ENCODE measurements at regions not wholly inside any gene's neighbourhood (a gene's known extent, or its start where the extent isn't known, plus 50 kb on each side); places are given as distances from the start of the nearest gene placed in this dataset.
"Not testable (repeated sequence)": the region's sequence is repeated elsewhere in the genome, so short reads cannot be mapped to it uniquely, and the experiment has no call there.

- no peak for DNase-seq
Observed at GRCh38 chr1:239098400-239099037, 287.8 kb upstream of the CHRM3 start.

- DNase-seq: no peak
Observed at GRCh38 chr1:239091537-239091936, 294.8 kb upstream of the CHRM3 start.

DNA sequence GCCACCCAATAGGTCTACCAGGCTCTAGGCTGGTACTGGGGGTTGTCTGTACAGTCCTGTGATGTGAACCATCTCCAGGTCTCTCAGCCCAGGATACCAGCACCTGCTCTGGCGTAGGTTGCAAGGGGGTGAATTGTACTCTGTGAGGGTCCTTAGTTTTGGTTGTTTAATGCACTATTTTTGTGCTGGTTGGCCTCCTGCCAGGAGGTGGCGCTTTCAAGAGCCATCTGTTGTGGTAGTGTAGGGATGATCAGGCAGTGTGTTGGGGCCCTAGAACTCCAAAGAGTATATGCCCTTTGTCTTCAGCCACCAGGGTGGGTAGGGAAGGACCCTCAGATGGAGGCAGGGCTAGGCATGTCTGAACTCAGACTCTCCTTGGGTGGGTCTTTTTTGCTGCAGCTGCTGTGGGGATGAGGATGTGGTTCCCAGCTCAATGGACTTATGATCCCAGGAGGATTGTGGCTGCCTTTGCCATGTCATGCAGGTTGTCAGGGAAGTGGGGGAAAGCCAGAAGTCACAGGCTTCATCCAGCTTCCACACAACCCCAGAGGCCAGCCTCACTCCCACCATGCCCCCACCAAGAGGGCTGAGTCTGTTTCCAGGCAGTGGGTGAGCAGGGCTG is 301.8 kb upstream of the CHRM3 start:
- DNase-seq: no peak

DNA sequence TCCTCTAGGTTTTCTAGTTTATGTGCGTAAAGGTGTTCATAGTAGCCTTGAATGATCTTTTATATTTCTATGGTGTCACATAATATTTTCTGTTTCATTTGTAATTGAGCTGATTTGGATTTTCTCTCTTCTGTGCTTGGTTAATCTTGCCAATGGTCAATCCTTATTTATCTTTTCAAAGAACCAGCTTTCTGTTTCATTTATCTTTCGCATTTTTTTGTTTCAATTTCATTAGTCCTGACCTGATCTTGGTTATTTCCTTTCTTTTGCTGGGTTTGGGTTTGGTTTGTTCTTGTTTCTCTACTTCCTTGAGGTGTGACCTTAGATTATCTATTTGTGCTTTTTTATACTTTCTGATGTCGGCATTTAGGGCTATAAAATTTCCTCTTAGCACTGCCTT is 304.4 kb upstream of the CHRM3 start:
- DNase-seq: not testable (repeated sequence)

DNA sequence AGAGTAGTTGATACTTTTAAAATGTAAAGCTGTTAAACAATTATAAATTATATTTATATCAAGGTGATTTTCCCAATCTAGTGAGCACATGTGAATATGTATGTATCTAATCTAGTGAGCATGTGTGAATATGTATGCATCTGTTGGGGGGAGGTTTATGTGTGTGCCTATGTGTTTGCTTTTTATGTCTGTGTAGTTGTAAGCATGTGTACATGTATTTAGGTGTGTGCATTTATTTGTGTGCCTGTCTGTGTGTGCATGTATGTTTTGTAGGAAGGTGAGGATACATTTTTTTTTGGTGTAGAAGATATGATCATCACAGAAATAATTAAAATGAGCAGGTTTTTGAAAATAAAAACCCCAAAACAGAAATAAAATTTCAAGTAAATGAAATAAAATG is 318.9 kb upstream of the CHRM3 start:
- DNase-seq: no peak

DNA sequence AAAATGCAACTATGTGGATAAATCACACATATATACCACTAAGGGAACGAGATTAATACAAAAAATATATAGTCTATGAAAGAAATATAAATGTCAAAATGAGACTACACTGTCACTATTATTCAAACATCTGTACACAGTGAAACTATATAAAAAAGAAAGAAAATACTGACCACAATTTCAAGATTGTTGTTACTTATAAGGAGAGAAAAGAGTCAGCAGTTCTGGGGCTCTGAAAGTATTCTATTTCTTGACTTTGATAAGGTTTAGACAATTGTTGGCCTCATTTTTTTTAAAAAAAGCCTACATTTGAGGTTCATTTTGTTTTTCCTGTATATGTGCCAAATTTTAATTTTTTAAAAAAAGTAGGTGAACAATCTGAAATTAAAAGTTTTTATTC is 319.3 kb upstream of the CHRM3 start:
- DNase-seq: no peak

DNA sequence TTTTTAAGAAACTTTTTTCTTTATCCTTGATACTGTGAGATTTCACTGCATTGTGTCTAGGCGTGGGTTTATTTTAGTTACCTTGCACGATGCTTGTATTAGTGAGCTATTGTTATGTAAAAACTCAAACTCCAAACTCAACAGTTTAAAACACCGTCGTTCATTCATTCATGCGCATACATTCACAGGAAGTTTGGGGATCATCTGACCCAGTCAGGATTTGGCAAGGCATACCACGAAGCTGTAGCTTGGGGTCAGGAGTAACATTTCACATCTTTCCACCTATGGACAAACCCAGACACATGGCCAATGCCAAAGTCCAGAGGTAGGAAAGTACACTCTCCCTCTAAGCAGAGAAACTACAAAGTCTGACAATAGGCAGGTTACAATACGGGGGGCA is 324.6 kb upstream of the CHRM3 start:
- DNase-seq: no peak

- no peak for DNase-seq
Observed at GRCh38 chr1:239058190-239058589, 328.2 kb upstream of the CHRM3 start.

- DNase-seq: no peak
Observed at GRCh38 chr1:239056940-239057339, 329.4 kb upstream of the CHRM3 start.

DNA sequence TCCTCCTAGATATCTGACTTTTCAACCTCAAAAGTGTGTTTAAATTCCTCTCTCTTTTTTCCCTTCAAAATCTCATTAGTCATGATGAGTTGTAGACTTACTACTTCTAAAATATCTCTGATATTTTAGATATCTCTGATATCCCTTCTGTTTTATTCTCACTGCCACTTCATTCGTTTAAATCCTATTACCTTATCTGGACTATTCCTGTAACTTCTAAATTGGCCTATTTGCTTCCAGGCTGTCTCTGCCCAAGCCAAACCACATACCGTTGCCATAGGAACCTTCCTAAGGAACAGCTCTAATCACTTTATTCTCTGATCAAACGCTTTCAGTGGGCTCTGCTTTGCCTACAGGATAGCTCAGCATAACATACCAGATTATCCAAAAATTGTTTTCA is 333.1 kb upstream of the CHRM3 start:
- no peak for DNase-seq

GRCh38 chr1:239049571-239049970 is 336.8 kb upstream of the CHRM3 start:
- no peak for DNase-seq

GRCh38 chr1:239044829-239045228 is 341.5 kb upstream of the CHRM3 start:
- no peak for DNase-seq

GRCh38 chr1:239040523-239040922 is 345.8 kb upstream of the CHRM3 start:
- DNase-seq: no peak

DNA sequence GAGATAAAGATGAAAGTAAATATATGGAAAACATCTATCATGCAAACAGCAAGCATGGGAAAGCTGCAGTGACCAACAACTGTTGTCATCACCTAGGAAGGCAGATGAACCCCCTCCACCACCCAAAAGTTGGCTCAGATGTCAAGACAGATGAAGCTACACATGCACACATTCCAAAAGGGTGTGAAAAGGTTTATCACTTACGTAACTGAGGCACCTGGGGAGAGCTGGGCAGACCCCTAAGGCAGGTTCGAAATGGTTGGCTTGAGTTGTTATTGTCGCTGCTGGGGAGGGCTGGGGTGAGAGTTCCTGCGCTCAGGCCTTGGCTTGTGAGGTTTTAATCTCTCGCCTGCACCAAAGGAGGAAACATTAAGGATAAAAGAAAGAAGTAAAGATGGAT is 355.1 kb upstream of the CHRM3 start:
- DNase-seq: no peak

- DNase-seq: no peak
Observed at GRCh38 chr1:239025997-239026694, 360.2 kb upstream of the CHRM3 start.

DNA sequence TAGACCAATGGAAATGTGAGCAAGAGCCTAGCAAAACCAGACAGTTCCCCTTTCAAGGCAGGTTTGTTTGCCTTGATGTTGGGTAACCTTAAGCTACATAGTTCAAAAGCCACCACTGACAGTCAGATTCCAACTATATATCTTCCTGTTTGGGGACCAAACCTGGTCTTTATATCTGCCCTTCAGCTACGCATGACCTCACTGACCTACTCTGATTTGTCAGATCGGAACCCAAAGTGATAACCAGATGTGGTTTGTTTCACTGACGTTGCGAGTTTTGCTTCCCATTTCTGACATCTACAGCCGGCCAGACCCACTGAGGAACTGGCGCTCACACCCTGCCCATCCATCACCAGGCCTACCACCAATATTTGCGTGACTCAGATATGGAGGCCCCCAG is 361.1 kb upstream of the CHRM3 start:
- DNase-seq: no peak

DNA sequence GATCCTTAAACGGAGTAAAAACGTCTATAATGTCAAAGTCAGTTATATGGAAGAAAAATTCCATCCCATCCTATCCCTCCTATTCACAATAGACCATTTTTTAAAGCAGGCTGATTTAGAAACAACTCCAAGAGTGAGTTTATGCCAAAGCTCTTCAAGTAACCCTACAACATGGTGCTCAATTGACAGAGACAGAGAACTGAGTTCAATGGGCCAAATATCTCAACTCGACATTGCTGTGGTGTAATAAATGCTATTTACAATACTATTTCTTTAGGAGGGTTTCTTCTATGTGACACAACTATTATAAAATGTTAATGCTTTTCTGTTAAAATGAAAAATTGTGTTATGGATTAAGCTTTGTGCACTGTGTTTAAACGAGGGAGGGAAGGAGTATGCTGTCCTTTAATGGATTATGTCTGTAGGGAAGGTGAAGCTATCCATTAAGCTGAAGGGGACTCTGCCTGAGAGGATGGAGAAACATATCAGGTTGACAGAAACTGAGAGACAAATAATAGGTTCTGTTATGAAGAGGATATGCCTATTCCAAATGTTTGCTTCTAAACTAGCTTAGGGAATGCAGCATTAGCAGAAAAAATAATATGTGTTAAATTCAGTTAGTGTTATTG is 362.5 kb upstream of the CHRM3 start:
- no peak for DNase-seq

- DNase-seq: no peak
Observed at GRCh38 chr1:239016337-239016736, 370.0 kb upstream of the CHRM3 start.

DNA sequence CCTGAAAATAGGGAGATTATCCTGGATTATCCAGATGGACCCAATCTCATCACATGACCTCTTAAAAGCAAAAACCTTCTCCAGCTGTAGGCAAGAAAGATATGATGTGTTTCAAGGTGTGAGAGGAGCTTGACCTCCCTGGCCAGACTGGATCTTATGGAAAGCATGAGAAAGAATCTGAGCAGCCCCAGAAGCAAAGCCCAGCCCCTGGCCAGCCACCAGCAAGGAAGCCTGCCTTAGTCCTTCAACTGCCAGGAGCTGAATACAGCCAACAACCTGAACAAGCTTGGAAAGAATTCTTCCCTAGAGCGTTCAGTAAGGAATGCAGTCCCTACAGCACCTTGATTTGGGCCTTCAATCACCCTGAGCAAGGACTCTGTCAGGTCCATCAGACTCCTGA is 375.0 kb upstream of the CHRM3 start:
- no peak for DNase-seq

- DNase-seq: no peak
Observed at GRCh38 chr1:239008568-239008967, 377.8 kb upstream of the CHRM3 start.

GRCh38 chr1:239006276-239006675 is 380.1 kb upstream of the CHRM3 start:
- DNase-seq: no peak

DNA sequence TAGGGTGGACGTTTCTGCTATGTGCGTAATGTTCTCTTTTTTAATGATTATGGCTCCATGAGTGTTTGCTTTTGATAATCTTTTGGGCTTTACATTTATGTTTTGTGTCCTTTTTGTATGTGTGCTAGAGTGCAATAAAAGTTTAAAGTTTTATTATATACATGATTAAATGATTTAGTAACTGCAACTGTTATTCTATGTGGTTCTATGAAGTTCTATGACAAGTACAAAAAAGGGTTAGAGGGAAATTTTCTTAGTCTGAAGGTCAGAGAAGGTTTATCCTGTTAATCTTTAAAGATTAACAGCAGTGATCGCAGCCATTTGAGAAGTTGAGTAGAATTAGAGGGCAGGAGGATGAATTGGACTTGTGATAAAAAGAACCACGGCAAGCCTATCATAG is 386.4 kb upstream of the CHRM3 start:
- DNase-seq: no peak

DNA sequence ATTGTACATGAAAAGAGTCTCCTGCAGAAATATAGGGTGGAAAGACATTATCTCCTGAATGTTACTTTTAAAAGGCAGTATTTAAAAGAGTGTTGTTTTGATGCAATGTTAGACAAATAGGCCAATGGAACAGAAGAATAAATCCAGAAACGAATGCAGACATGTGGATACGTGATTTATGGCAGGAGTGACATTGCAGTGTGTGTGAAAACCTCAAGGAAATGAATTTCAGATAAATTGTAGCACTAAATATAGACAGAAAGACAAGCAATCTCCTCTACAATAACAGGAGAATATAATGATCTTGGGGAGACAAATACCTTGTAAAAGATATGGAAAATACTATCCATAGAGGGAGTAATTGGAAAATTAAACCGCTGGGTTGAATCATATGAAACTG is 387.8 kb upstream of the CHRM3 start:
- DNase-seq: no peak
